Fibroblast of lung (primary cell): ENCODE measurements at regions not wholly inside any gene's neighbourhood (a gene's known extent, or its start where the extent isn't known, plus 50 kb on each side); places are given as distances from the start of the nearest gene placed in this dataset.
A peak's percentile ranks its signal among the peaks of the same experiment; 100 is the strongest.

Experiments
- DNase-seq, 2 donors: peaks; one replicate each; pipeline versions ENCODE4 v3.0.0 to v3.0.0-alpha.2; 2010; ENCODE audit warnings: low read depth in 2 of 2
- H2AFZ ChIP-seq: 2 replicates; pipeline ENCODE4 v1.5.1; 2012; ENCODE audit warnings: low read length, control low read depth, inconsistent platforms
- H3K27ac ChIP-seq: 2 replicates; pipeline ENCODE4 v1.5.1; 2011; ENCODE audit warnings: low read length, control low read depth; ENCODE audit not compliant: insufficient read depth
- H3K27me3 ChIP-seq: 2 replicates; pipeline ENCODE4 v1.5.1; 2011; ENCODE audit warnings: mild to moderate bottlenecking, low read length; ENCODE audit not compliant: control insufficient read depth, insufficient read depth
- H3K36me3 ChIP-seq: 2 replicates; pipeline ENCODE4 v1.5.1; 2011; ENCODE audit warnings: low read length; ENCODE audit not compliant: control insufficient read depth, insufficient read depth
- H3K4me1 ChIP-seq: 2 replicates; pipeline ENCODE4 v1.5.1; 2011; ENCODE audit warnings: low read length; ENCODE audit not compliant: control insufficient read depth, insufficient read depth; ENCODE audit errors: extremely low read depth
- H3K4me2 ChIP-seq: 2 replicates; pipeline ENCODE4 v1.5.1; 2011; ENCODE audit warnings: low read length, control low read depth; ENCODE audit not compliant: insufficient read depth; ENCODE audit errors: extremely low read depth
- H3K4me3 ChIP-seq, 4 experiments: fragments of 200-600 bp in 1 of 4; sonication (generic) in 1 of 4; replicated peaks in 1 of 4; 2 replicates each; pipeline ENCODE4 v1.5.1; 2011 to 2016; ENCODE audit warnings: low read length in 4 of 4, low read depth in 3 of 4, mild to moderate bottlenecking in 3 of 4, control low read depth in 2 of 4, inconsistent platforms in 1 of 4, mixed read lengths in 1 of 4; ENCODE audit not compliant: insufficient read depth in 1 of 4; ENCODE audit errors: control extremely low read depth in 1 of 4
- H3K79me2 ChIP-seq: 2 replicates; pipeline ENCODE4 v1.5.1; 2012; ENCODE audit warnings: mild to moderate bottlenecking, low read length, inconsistent platforms; ENCODE audit not compliant: control insufficient read depth, insufficient read depth
- H3K9ac ChIP-seq: 2 replicates; pipeline ENCODE4 v1.5.1; 2011; ENCODE audit warnings: mild to moderate bottlenecking, low read length, control low read depth; ENCODE audit not compliant: insufficient read depth
- H3K9me3 ChIP-seq: 2 replicates; pipeline ENCODE4 v1.5.1; 2012; ENCODE audit warnings: low read depth, low read length; ENCODE audit not compliant: control insufficient read depth, insufficient read depth
- H4K20me1 ChIP-seq: 2 replicates; pipeline ENCODE4 v1.5.1; 2011; ENCODE audit warnings: low read length; ENCODE audit not compliant: control insufficient read depth, insufficient read depth; ENCODE audit errors: extremely low read depth
- EZH2 ChIP-seq: IDR thresholded peaks from 2 replicates; pipeline ENCODE4 v1.5.1; 2012; ENCODE audit warnings: low read length, control low read depth, mild to moderate bottlenecking; ENCODE audit errors: missing control alignments
- TF ChIP-seq, protein P1 (sequence below), 2 donors: IDR thresholded peaks in 1 of 2; conservative IDR thresholded peaks in 1 of 2; 1 replicate in 1 of 2; 2 replicates in 1 of 2; pipeline ENCODE4 v1.5.1; 2011 to 2012; ENCODE audit warnings: low read length in 2 of 2, control low read depth in 1 of 2, inconsistent platforms in 1 of 2, low read depth in 1 of 2, mild to moderate bottlenecking in 1 of 2

DNA sequence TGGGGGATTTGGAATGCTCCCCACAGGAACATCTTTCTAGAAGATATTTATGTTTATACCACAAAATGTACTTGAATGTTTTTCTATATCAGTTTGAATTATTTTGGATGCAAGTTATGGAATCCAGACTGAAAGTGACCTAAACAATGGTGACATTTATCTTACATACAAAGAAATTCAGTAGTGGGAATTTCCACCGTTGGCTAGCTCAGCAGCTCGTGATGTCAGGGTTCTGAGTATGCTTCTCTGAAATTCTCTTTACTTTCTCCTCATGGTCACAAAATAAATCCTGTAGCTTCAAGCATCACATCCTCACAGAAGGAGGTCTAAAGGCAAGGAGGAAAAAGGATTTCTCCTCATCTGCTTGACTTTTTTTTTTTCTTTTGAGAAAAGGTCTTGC lies 105.3 kb downstream of the AKAIN1 start:
- no peaks in the 10 kb centered on the region for H3K4me1 ChIP-seq
- no peaks in the 10 kb centered on the region for H3K79me2 ChIP-seq
- no peak overlapping the region for H3K27ac ChIP-seq
- H3K9me3 ChIP-seq = no peaks in the 10 kb centered on the region
- no peaks in the 10 kb centered on the region for H3K36me3 ChIP-seq
- no peak for DNase-seq
- H4K20me1 ChIP-seq = no peaks in the 10 kb centered on the region
- TF ChIP-seq, protein P1, sequence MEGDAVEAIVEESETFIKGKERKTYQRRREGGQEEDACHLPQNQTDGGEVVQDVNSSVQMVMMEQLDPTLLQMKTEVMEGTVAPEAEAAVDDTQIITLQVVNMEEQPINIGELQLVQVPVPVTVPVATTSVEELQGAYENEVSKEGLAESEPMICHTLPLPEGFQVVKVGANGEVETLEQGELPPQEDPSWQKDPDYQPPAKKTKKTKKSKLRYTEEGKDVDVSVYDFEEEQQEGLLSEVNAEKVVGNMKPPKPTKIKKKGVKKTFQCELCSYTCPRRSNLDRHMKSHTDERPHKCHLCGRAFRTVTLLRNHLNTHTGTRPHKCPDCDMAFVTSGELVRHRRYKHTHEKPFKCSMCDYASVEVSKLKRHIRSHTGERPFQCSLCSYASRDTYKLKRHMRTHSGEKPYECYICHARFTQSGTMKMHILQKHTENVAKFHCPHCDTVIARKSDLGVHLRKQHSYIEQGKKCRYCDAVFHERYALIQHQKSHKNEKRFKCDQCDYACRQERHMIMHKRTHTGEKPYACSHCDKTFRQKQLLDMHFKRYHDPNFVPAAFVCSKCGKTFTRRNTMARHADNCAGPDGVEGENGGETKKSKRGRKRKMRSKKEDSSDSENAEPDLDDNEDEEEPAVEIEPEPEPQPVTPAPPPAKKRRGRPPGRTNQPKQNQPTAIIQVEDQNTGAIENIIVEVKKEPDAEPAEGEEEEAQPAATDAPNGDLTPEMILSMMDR (conservative IDR thresholded peaks at IDR 0.05 in 1 of 2, IDR thresholded peaks at IDR 0.05 in 1 of 2; ENCODE audit: low read depth in 1 of 2, low read length in 2 of 2) = no peak
- no peak for TF ChIP-seq EZH2
- no peak overlapping the region for H2AFZ ChIP-seq
- no peak overlapping the region for H3K9ac ChIP-seq
- no peaks in the 10 kb centered on the region for H3K27me3 ChIP-seq
- H3K4me2 ChIP-seq = no peak overlapping the region
- H3K4me3 ChIP-seq = no peak overlapping the region

DNA sequence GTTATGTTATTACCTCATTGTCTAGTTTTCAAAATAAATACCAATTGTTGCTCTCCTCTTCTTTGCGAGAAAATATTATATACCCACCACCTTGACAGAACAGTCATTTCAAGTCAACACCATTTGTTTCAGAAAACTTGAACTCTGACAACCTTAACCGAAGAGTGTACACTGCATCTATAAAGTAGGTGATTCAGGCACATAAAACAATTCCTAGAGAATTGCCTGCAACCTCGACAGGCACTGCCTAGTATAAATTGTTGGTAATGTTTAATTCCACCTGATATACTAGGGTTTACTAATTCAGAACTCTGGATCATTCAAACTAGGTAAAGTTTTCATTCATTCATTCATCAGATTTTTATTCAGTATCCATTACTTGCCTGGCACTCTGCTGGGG lies 121.8 kb downstream of the AKAIN1 start:
- DNase-seq = no peak
- H3K4me1 ChIP-seq = no peaks in the 10 kb centered on the region

DNA sequence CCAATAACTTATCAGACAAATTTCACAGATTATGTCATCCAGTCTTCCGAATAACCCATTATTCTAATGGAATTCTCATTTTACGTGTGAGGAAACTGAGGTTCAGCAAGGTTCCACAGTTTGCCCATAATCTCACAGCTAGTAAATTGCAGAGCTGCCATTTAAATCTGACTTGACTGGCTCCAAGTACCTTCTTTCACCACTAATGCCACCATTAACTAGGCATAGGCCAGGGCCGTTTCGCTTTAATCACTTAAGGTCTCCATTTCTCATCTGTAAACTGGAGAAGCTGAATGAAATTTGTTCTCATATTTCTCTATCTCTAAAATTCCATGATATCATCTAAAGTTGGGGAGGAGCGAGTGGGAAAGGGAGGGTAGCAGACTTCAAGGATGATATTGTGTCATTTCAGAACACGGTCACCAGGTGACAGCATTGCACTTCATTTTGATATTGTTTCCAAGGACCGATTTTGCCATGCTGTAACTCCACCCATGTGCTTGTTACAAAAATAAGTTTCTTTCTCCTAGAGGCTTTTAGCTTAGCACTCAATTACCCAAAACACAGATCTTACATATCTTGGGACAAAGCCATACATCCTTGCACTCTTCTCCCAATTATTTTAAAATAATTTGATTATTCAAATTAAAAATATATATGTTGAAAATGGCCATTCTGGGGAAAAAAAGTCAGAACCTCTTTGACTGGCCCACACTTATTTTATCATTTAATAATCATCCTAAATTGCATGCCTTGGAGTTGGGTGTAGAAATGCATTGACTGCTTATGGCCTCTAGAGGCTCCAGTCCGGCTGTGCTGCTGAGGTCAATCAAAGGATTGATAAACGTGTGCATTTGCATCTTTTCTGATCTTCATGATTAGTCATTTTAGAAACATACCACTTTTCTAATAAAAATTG lies 123.8 kb downstream of the AKAIN1 start:
- Histone ChIP-seq H3K36me3 (no peaks in the 10 kb centered on the region), H3K4me1 (no peaks in the 10 kb centered on the region), H3K27ac (no peak overlapping the region), H3K79me2 (no peaks in the 10 kb centered on the region), H4K20me1 (no peaks in the 10 kb centered on the region), H3K9ac (no peak overlapping the region), H3K4me3 (no peak overlapping the region), H3K9me3 (no peaks in the 10 kb centered on the region), H3K4me2 (no peak overlapping the region), H3K27me3 (no peaks in the 10 kb centered on the region), H2AFZ (no peak overlapping the region)
- TF ChIP-seq EZH2 = no peak
- TF ChIP-seq, protein P1 (conservative IDR thresholded peaks at IDR 0.05 in 1 of 2, IDR thresholded peaks at IDR 0.05 in 1 of 2; ENCODE audit: low read depth in 1 of 2, low read length in 2 of 2) = peak in 1 of 2 donors; percentile 26
- DNase-seq = peak; percentile 17 to 20

More for the DNA sequence above, 121.8 kb downstream of the AKAIN1 start:
- Histone ChIP-seq H3K9ac (no peak overlapping the region), H2AFZ (no peak overlapping the region), H3K9me3 (no peaks in the 10 kb centered on the region), H3K4me3 (no peak overlapping the region), H3K27ac (no peak overlapping the region), H3K79me2 (no peaks in the 10 kb centered on the region), H3K27me3 (no peaks in the 10 kb centered on the region), H4K20me1 (no peaks in the 10 kb centered on the region), H3K4me2 (no peak overlapping the region), H3K36me3 (no peaks in the 10 kb centered on the region)
- no peak for TF ChIP-seq EZH2
- TF ChIP-seq, protein P1 (conservative IDR thresholded peaks at IDR 0.05 in 1 of 2, IDR thresholded peaks at IDR 0.05 in 1 of 2; ENCODE audit: low read depth in 1 of 2, low read length in 2 of 2) = no peak
